Ovary (tissue), 7 donors: ENCODE measurements at regions not wholly inside any gene's neighbourhood (a gene's known extent, or its start where the extent isn't known, plus 50 kb on each side); places are given as distances from the start of the nearest gene placed in this dataset.

ENCODE experiments used
- DNase-seq, 5 donors: peaks; one replicate each; pipeline ENCODE4 v3.0.0-alpha.2; 2019 to 2020
- H3K27ac ChIP-seq, 2 donors: fragments of 200-600 bp; one replicate each; pipeline versions ENCODE4 v1.5.1 to v1.8.0; 2019 to 2022
- H3K27me3 ChIP-seq: fragments of 200-600 bp; one replicate; pipeline ENCODE4 v1.8.0; 2022
- H3K36me3 ChIP-seq: fragments of 200-600 bp; sonication (generic); one replicate; pipeline ENCODE4 v1.5.1; 2019
- H3K4me1 ChIP-seq: one replicate; pipeline ENCODE4 v1.8.1; 2013; ENCODE audit warnings: mild to moderate bottlenecking, moderate library complexity; ENCODE audit not compliant: insufficient read depth
- H3K4me3 ChIP-seq: fragments of 200-600 bp; sonication (generic); one replicate; pipeline ENCODE4 v1.5.1; 2017
- H3K9me3 ChIP-seq, 2 donors: fragments of 200-600 bp in 1 of 2; sonication (generic) in 1 of 2; one replicate each; pipeline versions ENCODE4 v1.5.1 to v1.8.1; 2013 to 2019; ENCODE audit warnings: mild to moderate bottlenecking in 1 of 2, moderate library complexity in 1 of 2
- EP300 ChIP-seq: sonication (generic); formaldehyde crosslinking; IDR thresholded peaks from one replicate; pipeline ENCODE4 v1.6.1; 2017; ENCODE audit warnings: antibody characterized with exemption
- POLR2A ChIP-seq: fragments of 450-650 bp; IDR thresholded peaks from one replicate; pipeline ENCODE4 v1.6.1; 2017; ENCODE audit warnings: antibody characterized with exemption, mild to moderate bottlenecking, moderate library complexity
- WGBS, 3 donors: extraction: QIAGEN DNeasy Blood & Tissue Kit in 1 of 3; methylation state at CpG; one replicate each; pipeline versions ENCODE4 v1.1.5 to v1.1.7; 2013 to 2017; 5-methylcytosine and 5-hydroxymethylcytosine counted together
- intact Hi-C, 4 donors: fragments of 100-400 bp; cut with DNase I; formaldehyde crosslinking; loops; one replicate each; pipeline versions ENCODE4 v1.11.0 to v1.15.1; 2022 to 2023
- TF ChIP-seq, protein P1 (sequence below), 3 donors: fragments of 450-650 bp in 2 of 3; fragments of 200-600 bp in 1 of 3; IDR thresholded peaks; one replicate each; pipeline versions ENCODE4 v1.5.1 to v1.8.0; 2016 to 2022; ENCODE audit warnings: antibody characterized with exemption in 3 of 3, mild to moderate bottlenecking in 1 of 3
- donor health status: DM: no; HTN: no; CAD: no; lungs with moderate emphysema.
- donor health status: DM: no; HTN: no; CAD: no.
- donor health status: Bipolar disorder and iron deficiency.
- donor health status: DM: no; HTN: no; CAD: no.
- donor health status: DM: yes; HTN: yes; CAD: no.

- no peaks in the 10 kb centered on the region for H3K27me3 ChIP-seq
- no peak for TF ChIP-seq EP300
- TF ChIP-seq, protein P1, sequence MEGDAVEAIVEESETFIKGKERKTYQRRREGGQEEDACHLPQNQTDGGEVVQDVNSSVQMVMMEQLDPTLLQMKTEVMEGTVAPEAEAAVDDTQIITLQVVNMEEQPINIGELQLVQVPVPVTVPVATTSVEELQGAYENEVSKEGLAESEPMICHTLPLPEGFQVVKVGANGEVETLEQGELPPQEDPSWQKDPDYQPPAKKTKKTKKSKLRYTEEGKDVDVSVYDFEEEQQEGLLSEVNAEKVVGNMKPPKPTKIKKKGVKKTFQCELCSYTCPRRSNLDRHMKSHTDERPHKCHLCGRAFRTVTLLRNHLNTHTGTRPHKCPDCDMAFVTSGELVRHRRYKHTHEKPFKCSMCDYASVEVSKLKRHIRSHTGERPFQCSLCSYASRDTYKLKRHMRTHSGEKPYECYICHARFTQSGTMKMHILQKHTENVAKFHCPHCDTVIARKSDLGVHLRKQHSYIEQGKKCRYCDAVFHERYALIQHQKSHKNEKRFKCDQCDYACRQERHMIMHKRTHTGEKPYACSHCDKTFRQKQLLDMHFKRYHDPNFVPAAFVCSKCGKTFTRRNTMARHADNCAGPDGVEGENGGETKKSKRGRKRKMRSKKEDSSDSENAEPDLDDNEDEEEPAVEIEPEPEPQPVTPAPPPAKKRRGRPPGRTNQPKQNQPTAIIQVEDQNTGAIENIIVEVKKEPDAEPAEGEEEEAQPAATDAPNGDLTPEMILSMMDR (IDR thresholded peaks at IDR 0.05): no peak
- no peak for TF ChIP-seq POLR2A
- no peaks in the 10 kb centered on the region for H3K4me1 ChIP-seq
- DNase-seq: no peak
- no peak overlapping the region for H3K27ac ChIP-seq
- WGBS, 3 donors: 47 to 64% (median 54%) methylated on average over 5 of the region's 5 CpGs
- H3K36me3 ChIP-seq: no peaks in the 10 kb centered on the region
- no peaks in the 10 kb centered on the region for H3K9me3 ChIP-seq
- intact Hi-C loops: no loop called here
- H3K4me3 ChIP-seq: no peak overlapping the region
Measured at GRCh38 chr3:191074511-191074910, 124.5 kb upstream of the OSTN start.

DNA sequence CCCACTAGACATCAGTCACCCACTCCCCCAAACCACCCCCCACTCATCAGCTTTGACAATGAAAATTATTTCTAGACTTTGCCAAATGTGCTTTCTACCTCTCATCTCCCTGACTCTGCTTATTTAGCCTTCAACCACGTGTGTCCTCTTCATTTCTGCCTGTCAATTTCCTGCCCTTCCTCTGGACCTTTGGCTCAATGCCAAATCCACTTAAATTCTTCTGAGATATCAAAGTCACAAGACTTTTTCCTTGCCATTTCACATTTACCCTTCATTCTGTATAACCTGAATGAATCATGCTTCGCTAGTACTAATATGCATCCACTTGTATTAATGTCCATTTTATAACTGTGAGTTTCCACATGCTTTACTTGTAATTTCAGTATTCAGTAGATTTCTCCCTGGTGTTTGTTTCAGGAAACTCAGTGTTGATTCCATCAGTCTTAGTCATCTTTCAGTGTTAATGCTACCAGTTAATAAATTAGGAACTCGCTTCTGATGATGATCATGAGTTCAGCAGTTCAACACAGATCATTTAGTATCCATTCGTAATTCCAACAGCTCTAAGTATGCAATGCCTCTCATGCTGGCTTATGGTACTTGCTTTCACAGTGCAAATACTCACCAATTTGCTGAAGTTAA lies 128.2 kb upstream of the OSTN start:
- Histone ChIP-seq H3K4me1 (no peaks in the 10 kb centered on the region), H3K9me3 (no peaks in the 10 kb centered on the region), H3K4me3 (no peak overlapping the region), H3K27ac (no peak overlapping the region), H3K27me3 (no peaks in the 10 kb centered on the region), H3K36me3 (no peaks in the 10 kb centered on the region)
- WGBS, 3 donors: 61 to 68% (median 61%) methylated on average over 4 of the region's 4 CpGs
- intact Hi-C loops: no loop called here
- TF ChIP-seq POLR2A (no peak), EP300 (no peak)
- TF ChIP-seq, protein P1 (IDR thresholded peaks at IDR 0.05): no peak
- no peak for DNase-seq

GRCh38 chr3:191070201-191070600 lies 128.8 kb upstream of the OSTN start:
- intact Hi-C loops: no loop called here
- no peak overlapping the region for H3K4me3 ChIP-seq
- 36 to 57% (median 39%) methylated on average over 2 of the region's 2 CpGs for WGBS, 3 donors
- TF ChIP-seq POLR2A: no peak
- TF ChIP-seq, protein P1 (IDR thresholded peaks at IDR 0.05): no peak
- TF ChIP-seq EP300: no peak
- H3K27me3 ChIP-seq: no peaks in the 10 kb centered on the region
- no peak for DNase-seq
- no peak overlapping the region for H3K27ac ChIP-seq
- no peaks in the 10 kb centered on the region for H3K4me1 ChIP-seq
- H3K36me3 ChIP-seq: no peaks in the 10 kb centered on the region
- no peaks in the 10 kb centered on the region for H3K9me3 ChIP-seq

DNA sequence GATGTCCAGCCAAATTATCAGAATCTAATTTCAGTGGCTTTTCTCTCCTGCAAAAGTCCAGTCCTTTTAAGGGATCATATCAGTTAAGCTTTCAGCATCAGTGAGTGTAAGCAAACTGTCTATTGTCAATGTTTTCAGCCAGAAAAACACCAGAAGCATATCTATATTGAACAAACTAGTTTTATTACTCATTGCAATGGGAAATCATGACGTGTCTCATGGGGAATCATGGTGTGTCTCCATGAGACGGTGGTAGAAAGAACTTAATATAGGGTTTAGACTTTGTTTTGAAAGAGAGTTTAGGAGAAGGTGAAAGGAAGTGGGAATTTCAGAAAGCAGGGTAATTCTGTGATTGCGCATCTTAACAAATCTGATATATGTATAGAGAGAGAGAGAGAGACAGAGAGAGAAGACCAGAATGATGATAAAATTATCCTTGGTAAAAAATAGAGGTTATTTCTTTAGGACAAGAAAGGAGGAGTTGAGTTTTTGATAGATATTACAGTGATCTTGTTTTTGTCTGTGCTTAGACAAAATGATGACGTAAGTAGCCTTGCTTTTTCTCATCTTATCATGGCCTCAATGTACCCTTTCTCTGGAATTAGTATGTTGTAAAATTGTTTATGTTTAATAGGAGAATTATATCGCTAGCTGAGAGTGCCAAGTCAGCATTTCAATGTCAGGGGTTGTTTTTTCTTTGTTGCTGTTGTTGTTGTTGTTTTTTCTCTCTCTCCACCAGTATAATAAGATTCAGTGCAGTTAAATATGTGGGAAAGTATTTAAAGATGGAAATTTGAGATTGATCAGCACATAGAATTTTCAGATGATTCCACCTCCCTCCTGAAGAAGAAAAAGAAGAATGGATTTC lies 129.9 kb upstream of the OSTN start:
- Histone ChIP-seq H3K4me3 (no peak overlapping the region), H3K9me3 (no peaks in the 10 kb centered on the region), H3K27ac (no peak overlapping the region), H3K36me3 (no peaks in the 10 kb centered on the region), H3K4me1 (no peaks in the 10 kb centered on the region), H3K27me3 (no peaks in the 10 kb centered on the region)
- TF ChIP-seq POLR2A: no peak
- TF ChIP-seq, protein P1 (IDR thresholded peaks at IDR 0.05): no peak
- no peak for TF ChIP-seq EP300
- intact Hi-C loops: no loop called here
- no peak for DNase-seq
- WGBS, 3 donors: 45 to 70% (median 64%) methylated on average over 5 of the region's 5 CpGs
